GM12878 (cell line): ENCODE measurements at regions not wholly inside any gene's neighbourhood (a gene's known extent, or its start where the extent isn't known, plus 50 kb on each side); places are given as distances from the start of the nearest gene placed in this dataset.

Experiments used
- ATAC-seq: fragments of 200-7000 bp; cut with Tn5 transposase; 3 replicates; pipeline ENCODE4 v1.9.1; 2020; ENCODE audit warnings: mild to moderate bottlenecking, moderate library complexity
- BruUV-seq: library from RNA; stranded (reverse); fragments of 400-500 nt; replicated peaks from 2 replicates; lab custom pipeline; 2021; lab: Mats Ljungman, UMichigan
- CTCF ChIA-PET: fragments of 300-600 bp; sonication (Branson Sonifier 250); formaldehyde crosslinking; extraction: SDS; loops from one replicate; lab custom pipeline; 2021; ENCODE audit warnings: inconsistent platforms; lab: Yijun Ruan, JAX
- POLR2A ChIA-PET: fragments of 350-600 bp; formaldehyde crosslinking; extraction: SDS; loops from one replicate; lab custom pipeline; 2021; ENCODE audit warnings: inconsistent platforms; lab: Charles Lee
- RAD21 ChIA-PET: fragments of 300-600 bp; sonication (Branson Sonifier 250); formaldehyde crosslinking; loops from one replicate; lab custom pipeline; 2023; ENCODE audit warnings: antibody characterized with exemption; ENCODE audit not compliant: unreplicated experiment; lab: Charles Lee
- SMC1A ChIA-PET: fragments of 300-600 bp; sonication (Branson Sonifier 250); formaldehyde crosslinking; loops from one replicate; lab custom pipeline; 2023; ENCODE audit not compliant: unreplicated experiment, uncharacterized antibody; lab: Charles Lee
- DNase-seq: peaks from one replicate; pipeline ENCODE4 v3.0.0-alpha.2; 2011; ENCODE audit warnings: low read depth, low spot score
- FAIRE-seq: peaks from 3 replicates; lab custom pipeline; 2011; peaks lifted over from hg19 to GRCh38; lab: Jason Lieb, UNC
- H2AFZ ChIP-seq: 2 replicates; pipeline ENCODE4 v1.6.0; 2011; ENCODE audit warnings: low read depth, low read length, control low read depth; ENCODE audit not compliant: control insufficient read depth
- H3K27ac ChIP-seq: 2 replicates; pipeline ENCODE4 v1.5.1; 2011; ENCODE audit warnings: control low read depth; ENCODE audit not compliant: control insufficient read depth, insufficient read depth
- H3K27me3 ChIP-seq, 2 experiments: replicated peaks in 1 of 2; 2 replicates each; pipeline versions ENCODE4 v1.6.0 to v1.6.1; 2011; ENCODE audit warnings: low read length in 1 of 2; ENCODE audit not compliant: control insufficient read depth in 2 of 2, insufficient read depth in 2 of 2
- H3K36me3 ChIP-seq, 2 experiments: 2 replicates each; pipeline ENCODE4 v1.5.1; 2011; ENCODE audit warnings: low read length in 1 of 2; ENCODE audit not compliant: control insufficient read depth in 2 of 2, insufficient read depth in 2 of 2
- H3K4me1 ChIP-seq: 2 replicates; pipeline ENCODE4 v1.6.1; 2011; ENCODE audit warnings: mild to moderate bottlenecking, low read length, moderate library complexity, mixed read lengths; ENCODE audit not compliant: control insufficient read depth, insufficient read depth
- H3K4me2 ChIP-seq: 2 replicates; pipeline ENCODE4 v1.6.0; 2011; ENCODE audit warnings: control low read depth; ENCODE audit not compliant: control insufficient read depth, insufficient read depth
- H3K4me3 ChIP-seq: fragments of 200-600 bp; sonication (generic); 2 replicates; pipeline ENCODE4 v1.5.1; 2016
- H3K79me2 ChIP-seq: 2 replicates; pipeline ENCODE4 v1.6.0; 2011; ENCODE audit warnings: low read length; ENCODE audit not compliant: control insufficient read depth, insufficient read depth
- H3K9ac ChIP-seq: 2 replicates; pipeline ENCODE4 v1.8.0; 2011; ENCODE audit warnings: low read length, control low read depth, mixed read lengths; ENCODE audit not compliant: control insufficient read depth, insufficient read depth
- H3K9me3 ChIP-seq: replicated peaks from 3 replicates; pipeline ENCODE4 v1.5.1; 2011; ENCODE audit warnings: mild to moderate bottlenecking, low read length; ENCODE audit not compliant: control insufficient read depth, insufficient read depth
- H4K20me1 ChIP-seq: 2 replicates; pipeline ENCODE4 v1.6.0; 2011; ENCODE audit not compliant: control insufficient read depth, insufficient read depth
- KAT2A ChIP-seq: conservative IDR thresholded peaks from 2 replicates; pipeline ENCODE4 v1.6.1; 2011; ENCODE audit warnings: low read depth, low read length; ENCODE audit not compliant: control insufficient read depth
- RAD21 ChIP-seq: IDR thresholded peaks from 2 replicates; pipeline ENCODE4 v1.6.1; 2011; ENCODE audit warnings: mild to moderate bottlenecking, low read depth, low read length, moderate library complexity; ENCODE audit not compliant: insufficient read depth
- SREBF2 ChIP-seq: IDR thresholded peaks from 2 replicates; pipeline ENCODE4 v1.6.1; 2012; ENCODE audit warnings: mild to moderate bottlenecking, low read length
- ZNF384 ChIP-seq: IDR thresholded peaks from 2 replicates; pipeline ENCODE4 v1.6.1; 2012; ENCODE audit warnings: low read depth, mild to moderate bottlenecking, low read length, improper control_type of control experiment, borderline replicate concordance
- ZNF687 ChIP-seq: fragments of 450-650 bp; IDR thresholded peaks from 2 replicates; pipeline ENCODE4 v1.6.1; 2017; ENCODE audit warnings: mild to moderate bottlenecking, moderate library complexity
- WGBS: methylation state at CpG from one replicate; pipeline ENCODE4 v1.1.6; 2016; ENCODE audit warnings: low lambda C conversion rate; ENCODE audit not compliant: insufficient replicate concordance, insufficient coverage; ENCODE audit errors: missing lambda C conversion rate; 5-methylcytosine and 5-hydroxymethylcytosine counted together
- in situ Hi-C: fragments of 300-500 bp; cut with MboI; formaldehyde crosslinking; loops from 9 replicates; pipeline ENCODE4 v1.14.3; 2018; ENCODE audit warnings: mixed read lengths
- intact Hi-C: fragments of 100-400 bp; cut with micrococcal nuclease; formaldehyde crosslinking; loops from one replicate; pipeline ENCODE4 v1.14.2; 2022; ENCODE audit not compliant: unreplicated experiment
- TF ChIP-seq, protein P1 (sequence below): IDR thresholded peaks from 2 replicates; pipeline ENCODE4 v1.6.1; 2012; ENCODE audit warnings: mild to moderate bottlenecking, low read depth, low read length

DNA sequence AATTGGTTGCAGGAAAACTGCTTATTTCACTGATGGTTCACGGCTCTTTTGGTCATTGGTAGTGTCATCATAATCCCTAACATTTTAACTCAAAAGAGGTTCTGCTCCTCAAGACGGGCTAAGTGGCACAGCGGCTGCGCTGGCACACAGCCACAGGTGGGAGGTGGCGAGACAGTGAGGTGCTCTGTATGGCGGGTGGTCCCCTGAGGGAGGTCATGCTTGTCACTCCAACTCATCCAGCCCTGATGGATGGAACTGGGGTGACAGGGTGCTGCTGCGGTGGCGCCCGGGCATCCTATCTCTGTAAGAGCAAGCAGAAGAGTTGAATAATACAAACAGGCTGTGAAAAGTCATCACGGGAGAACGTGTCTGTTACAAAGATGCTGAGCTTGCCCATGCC lies 370.2 kb downstream of the SFMBT2 start:
- SMC1A ChIA-PET: no interaction called here
- H3K36me3 ChIP-seq: no peaks in the 10 kb centered on the region
- in situ Hi-C loops (no loop called here), intact Hi-C loops (no loop called here)
- H3K9me3 ChIP-seq: no peaks in the 10 kb centered on the region
- RAD21 ChIA-PET: no interaction called here
- 51% methylated on average over 11 of the region's 11 CpGs for WGBS
- no peak for DNase-seq
- no TSS peak for BruUV-seq
- CTCF ChIA-PET: no interaction called here
- no peak overlapping the region for H3K9ac ChIP-seq
- POLR2A ChIA-PET: no interaction called here
- no peak overlapping the region for H2AFZ ChIP-seq
- no peaks in the 10 kb centered on the region for H4K20me1 ChIP-seq
- H3K4me3 ChIP-seq: no peak overlapping the region
- H3K27ac ChIP-seq: no peak overlapping the region
- ATAC-seq: no peak
- H3K4me2 ChIP-seq: no peak overlapping the region
- H3K27me3 ChIP-seq: no peaks in the 10 kb centered on the region; a peak in 2 of 4 replicates
- TF ChIP-seq SREBF2 (no peak), RAD21 (no peak), ZNF687 (no peak), ZNF384 (no peak), KAT2A (no peak)
- TF ChIP-seq, protein P1, sequence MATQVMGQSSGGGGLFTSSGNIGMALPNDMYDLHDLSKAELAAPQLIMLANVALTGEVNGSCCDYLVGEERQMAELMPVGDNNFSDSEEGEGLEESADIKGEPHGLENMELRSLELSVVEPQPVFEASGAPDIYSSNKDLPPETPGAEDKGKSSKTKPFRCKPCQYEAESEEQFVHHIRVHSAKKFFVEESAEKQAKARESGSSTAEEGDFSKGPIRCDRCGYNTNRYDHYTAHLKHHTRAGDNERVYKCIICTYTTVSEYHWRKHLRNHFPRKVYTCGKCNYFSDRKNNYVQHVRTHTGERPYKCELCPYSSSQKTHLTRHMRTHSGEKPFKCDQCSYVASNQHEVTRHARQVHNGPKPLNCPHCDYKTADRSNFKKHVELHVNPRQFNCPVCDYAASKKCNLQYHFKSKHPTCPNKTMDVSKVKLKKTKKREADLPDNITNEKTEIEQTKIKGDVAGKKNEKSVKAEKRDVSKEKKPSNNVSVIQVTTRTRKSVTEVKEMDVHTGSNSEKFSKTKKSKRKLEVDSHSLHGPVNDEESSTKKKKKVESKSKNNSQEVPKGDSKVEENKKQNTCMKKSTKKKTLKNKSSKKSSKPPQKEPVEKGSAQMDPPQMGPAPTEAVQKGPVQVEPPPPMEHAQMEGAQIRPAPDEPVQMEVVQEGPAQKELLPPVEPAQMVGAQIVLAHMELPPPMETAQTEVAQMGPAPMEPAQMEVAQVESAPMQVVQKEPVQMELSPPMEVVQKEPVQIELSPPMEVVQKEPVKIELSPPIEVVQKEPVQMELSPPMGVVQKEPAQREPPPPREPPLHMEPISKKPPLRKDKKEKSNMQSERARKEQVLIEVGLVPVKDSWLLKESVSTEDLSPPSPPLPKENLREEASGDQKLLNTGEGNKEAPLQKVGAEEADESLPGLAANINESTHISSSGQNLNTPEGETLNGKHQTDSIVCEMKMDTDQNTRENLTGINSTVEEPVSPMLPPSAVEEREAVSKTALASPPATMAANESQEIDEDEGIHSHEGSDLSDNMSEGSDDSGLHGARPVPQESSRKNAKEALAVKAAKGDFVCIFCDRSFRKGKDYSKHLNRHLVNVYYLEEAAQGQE: no peak
- H3K4me1 ChIP-seq: peaks cover 1% of the 10 kb centered on the region; the same call in 1 of the 2 replicates
- H3K79me2 ChIP-seq: no peaks in the 10 kb centered on the region
- FAIRE-seq: no peak
